ENCODE measurements at regions not wholly inside any gene's neighbourhood (a gene's known extent, or its start where the extent isn't known, plus 50 kb on each side); places are given as distances from the start of the nearest gene placed in this dataset.

DNA sequence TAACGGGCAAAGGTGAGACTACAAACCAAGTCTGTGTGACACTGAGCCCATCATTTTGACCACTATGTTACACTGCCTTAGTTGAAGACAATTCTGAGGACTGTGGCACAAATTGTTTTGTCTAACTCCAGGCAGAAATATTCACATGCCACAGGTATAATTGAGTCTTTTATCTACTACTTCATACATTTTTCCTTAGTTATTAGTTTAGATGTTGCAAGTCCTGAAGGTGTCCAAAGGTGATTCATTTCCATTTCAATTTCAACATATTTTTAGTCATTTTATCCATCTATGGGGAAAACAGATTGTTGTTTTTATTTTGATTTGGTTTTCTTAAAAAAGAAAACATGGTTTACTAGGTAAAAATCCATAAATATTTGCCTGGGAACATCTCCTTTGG, 341.7 kb upstream of the SMIM31 start:
- no peak overlapping the region for H3K4me3 ChIP-seq
- Mint-ChIP-seq H3K4me1 (no peaks in the 10 kb centered on the region), H3K36me3 (no peaks in the 10 kb centered on the region), H3K27me3 (ENCODE audit: insufficient read depth, low read depth) (no peaks in the 10 kb centered on the region), H3K27ac (no peak overlapping the region), H3K4me3 (no peak overlapping the region), H3K9me3 (no peaks in the 10 kb centered on the region)
- H3K27me3 ChIP-seq = no peaks in the 10 kb centered on the region
- no peaks in the 10 kb centered on the region for H3F3A ChIP-seq (ENCODE audit: low read depth)
- H3K9ac ChIP-seq = no peak overlapping the region
- H2AFZ ChIP-seq (replicated peaks) = no peak overlapping the region
- no peak overlapping the region for H3K27ac ChIP-seq
- H3K9me3 ChIP-seq (ENCODE audit: low read depth) = no peaks in the 10 kb centered on the region
- H4K20me1 ChIP-seq (ENCODE audit: low read depth) = no peaks in the 10 kb centered on the region
- no peaks in the 10 kb centered on the region for H3K36me3 ChIP-seq
- no peak for TF ChIP-seq EZH2phosphoT487 (IDR thresholded peaks at IDR 0.05)
- TF ChIP-seq, protein P1, sequence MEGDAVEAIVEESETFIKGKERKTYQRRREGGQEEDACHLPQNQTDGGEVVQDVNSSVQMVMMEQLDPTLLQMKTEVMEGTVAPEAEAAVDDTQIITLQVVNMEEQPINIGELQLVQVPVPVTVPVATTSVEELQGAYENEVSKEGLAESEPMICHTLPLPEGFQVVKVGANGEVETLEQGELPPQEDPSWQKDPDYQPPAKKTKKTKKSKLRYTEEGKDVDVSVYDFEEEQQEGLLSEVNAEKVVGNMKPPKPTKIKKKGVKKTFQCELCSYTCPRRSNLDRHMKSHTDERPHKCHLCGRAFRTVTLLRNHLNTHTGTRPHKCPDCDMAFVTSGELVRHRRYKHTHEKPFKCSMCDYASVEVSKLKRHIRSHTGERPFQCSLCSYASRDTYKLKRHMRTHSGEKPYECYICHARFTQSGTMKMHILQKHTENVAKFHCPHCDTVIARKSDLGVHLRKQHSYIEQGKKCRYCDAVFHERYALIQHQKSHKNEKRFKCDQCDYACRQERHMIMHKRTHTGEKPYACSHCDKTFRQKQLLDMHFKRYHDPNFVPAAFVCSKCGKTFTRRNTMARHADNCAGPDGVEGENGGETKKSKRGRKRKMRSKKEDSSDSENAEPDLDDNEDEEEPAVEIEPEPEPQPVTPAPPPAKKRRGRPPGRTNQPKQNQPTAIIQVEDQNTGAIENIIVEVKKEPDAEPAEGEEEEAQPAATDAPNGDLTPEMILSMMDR (IDR thresholded peaks at IDR 0.05) = no peak
- H3K79me2 ChIP-seq (ENCODE audit: low read depth) = no peaks in the 10 kb centered on the region
- DNase-seq (ENCODE audit: low spot score) = no peak
- no peak overlapping the region for H3K4me2 ChIP-seq
- no peaks in the 10 kb centered on the region for H3K4me1 ChIP-seq

DNA sequence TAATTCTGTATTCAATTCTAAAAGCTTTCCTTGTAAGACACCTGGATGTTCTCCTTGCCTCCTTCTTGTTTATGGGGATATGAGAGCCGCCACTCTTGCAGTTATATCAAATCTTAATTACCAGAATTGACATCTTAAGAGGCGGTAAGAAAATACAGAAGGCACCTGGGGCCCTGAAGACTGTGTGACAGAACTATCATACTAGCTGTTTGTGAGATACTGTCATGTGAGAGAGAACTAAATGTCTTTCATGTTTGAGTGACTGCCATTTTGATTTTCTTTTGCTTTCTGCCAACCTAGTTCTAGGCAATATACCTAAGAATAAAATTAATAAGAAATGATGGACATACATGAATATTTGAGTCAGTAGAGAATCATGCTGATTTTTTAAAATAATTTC, 340.2 kb upstream of the SMIM31 start:
- Histone ChIP-seq H3K4me2 (no peak overlapping the region), H3K4me3 (no peak overlapping the region), H3K9ac (no peak overlapping the region), H3K9me3 (ENCODE audit: low read depth) (no peaks in the 10 kb centered on the region), H3F3A (ENCODE audit: low read depth) (no peaks in the 10 kb centered on the region), H4K20me1 (ENCODE audit: low read depth) (no peaks in the 10 kb centered on the region), H3K36me3 (no peaks in the 10 kb centered on the region), H3K27me3 (no peaks in the 10 kb centered on the region), H3K79me2 (ENCODE audit: low read depth) (no peaks in the 10 kb centered on the region), H3K4me1 (no peaks in the 10 kb centered on the region), H3K27ac (no peak overlapping the region), H2AFZ (replicated peaks) (no peak overlapping the region)
- Mint-ChIP-seq H3K4me3 (no peak overlapping the region), H3K27me3 (ENCODE audit: insufficient read depth, low read depth) (no peaks in the 10 kb centered on the region), H3K9me3 (peaks cover 5% of the 10 kb centered on the region), H3K27ac (no peak overlapping the region), H3K36me3 (no peaks in the 10 kb centered on the region), H3K4me1 (no peaks in the 10 kb centered on the region)
- no peak for DNase-seq (ENCODE audit: low spot score)
- TF ChIP-seq EZH2 (IDR thresholded peaks at IDR 0.05) (no peak), EZH2phosphoT487 (IDR thresholded peaks at IDR 0.05) (no peak)
- TF ChIP-seq, protein P1 (IDR thresholded peaks at IDR 0.05) = no peak

GRCh38 chr4:164423819-164424218, 330.1 kb upstream of the SMIM31 start:
- H3K27ac ChIP-seq = no peak overlapping the region
- no peak overlapping the region for H3K4me3 Mint-ChIP-seq
- H4K20me1 ChIP-seq (ENCODE audit: low read depth) = no peaks in the 10 kb centered on the region
- H3K27me3 ChIP-seq = no peaks in the 10 kb centered on the region
- no peaks in the 10 kb centered on the region for H3K9me3 Mint-ChIP-seq
- no peaks in the 10 kb centered on the region for H3K4me1 Mint-ChIP-seq
- no peaks in the 10 kb centered on the region for H3K4me1 ChIP-seq
- no peaks in the 10 kb centered on the region for H3K27me3 Mint-ChIP-seq (ENCODE audit: insufficient read depth, low read depth)
- no peak for DNase-seq (ENCODE audit: low spot score)
- no peaks in the 10 kb centered on the region for H3F3A ChIP-seq (ENCODE audit: low read depth)
- H2AFZ ChIP-seq (replicated peaks) = no peak overlapping the region
- H3K4me3 ChIP-seq = no peak overlapping the region
- no peaks in the 10 kb centered on the region for H3K36me3 Mint-ChIP-seq
- H3K27ac Mint-ChIP-seq = no peak overlapping the region
- H3K36me3 ChIP-seq = no peaks in the 10 kb centered on the region
- H3K79me2 ChIP-seq (ENCODE audit: low read depth) = no peaks in the 10 kb centered on the region
- no peak overlapping the region for H3K9ac ChIP-seq
- H3K4me2 ChIP-seq = no peak overlapping the region
- TF ChIP-seq, protein P1 (IDR thresholded peaks at IDR 0.05) = no peak
- TF ChIP-seq EZH2phosphoT487 (IDR thresholded peaks at IDR 0.05) = no peak
- TF ChIP-seq EZH2 (IDR thresholded peaks at IDR 0.05) = no peak
- H3K9me3 ChIP-seq (ENCODE audit: low read depth) = no peaks in the 10 kb centered on the region

- no peaks in the 10 kb centered on the region for H3K36me3 Mint-ChIP-seq
- Histone ChIP-seq H3F3A (ENCODE audit: low read depth) (no peaks in the 10 kb centered on the region), H3K4me2 (no peak overlapping the region), H2AFZ (replicated peaks) (no peak overlapping the region), H3K27me3 (no peaks in the 10 kb centered on the region), H3K27ac (no peak overlapping the region), H3K4me1 (no peaks in the 10 kb centered on the region), H4K20me1 (ENCODE audit: low read depth) (no peaks in the 10 kb centered on the region), H3K79me2 (ENCODE audit: low read depth) (no peaks in the 10 kb centered on the region), H3K9ac (no peak overlapping the region), H3K9me3 (ENCODE audit: low read depth) (no peaks in the 10 kb centered on the region), H3K4me3 (no peak overlapping the region), H3K36me3 (no peaks in the 10 kb centered on the region)
- DNase-seq (ENCODE audit: low spot score) = no peak
- no peak overlapping the region for H3K27ac Mint-ChIP-seq
- H3K4me1 Mint-ChIP-seq = no peaks in the 10 kb centered on the region
- no peaks in the 10 kb centered on the region for H3K27me3 Mint-ChIP-seq (ENCODE audit: insufficient read depth, low read depth)
- no peaks in the 10 kb centered on the region for H3K9me3 Mint-ChIP-seq
- H3K4me3 Mint-ChIP-seq = no peak overlapping the region
- no peak for TF ChIP-seq EZH2phosphoT487 (IDR thresholded peaks at IDR 0.05)
- TF ChIP-seq EZH2 (IDR thresholded peaks at IDR 0.05) = no peak
- TF ChIP-seq, protein P1 (IDR thresholded peaks at IDR 0.05) = no peak
Measured at GRCh38 chr4:164424846-164425245, 329.1 kb upstream of the SMIM31 start.
